ENCODE measurements at regions not wholly inside any gene's neighbourhood (a gene's known extent, or its start where the extent isn't known, plus 50 kb on each side); places are given as distances from the start of the nearest gene placed in this dataset.

GRCh38 chr10:52469970-52470705 lies 156.1 kb downstream of the DKK1 start:
- TF ChIP-seq CTCF (conservative IDR thresholded peaks at IDR 0.05; ENCODE audit: low read depth, low read length) (no peak), EZH2phosphoT487 (IDR thresholded peaks at IDR 0.05; ENCODE audit: borderline replicate concordance, low read length) (no peak), EZH2 (IDR thresholded peaks at IDR 0.05; ENCODE audit: low read length, unreplicated experiment) (no peak)
